T-helper 2 cell (primary cell): ENCODE measurements at regions not wholly inside any gene's neighbourhood (a gene's known extent, or its start where the extent isn't known, plus 50 kb on each side); places are given as distances from the start of the nearest gene placed in this dataset.
"Not testable (repeated sequence)": the region's sequence is repeated elsewhere in the genome, so short reads cannot be mapped to it uniquely, and the experiment has no call there.

Source experiments
- DNase-seq, 5 experiments: peaks; one replicate each; pipeline versions ENCODE4 v3.0.0 to v3.0.0-alpha.2; 2012 to 2022

- no peak for DNase-seq
Measured at GRCh38 chr2:51812138-51812866, 780.4 kb upstream of the NRXN1 start.

GRCh38 chr2:51810197-51810596 is 778.3 kb upstream of the NRXN1 start:
- DNase-seq, result no peak

- DNase-seq, result no peak
Measured at GRCh38 chr2:51807229-51807628, 775.3 kb upstream of the NRXN1 start.

- no peak for DNase-seq
Measured at GRCh38 chr2:51795248-51795888, 763.4 kb upstream of the NRXN1 start.

GRCh38 chr2:51791496-51791895 is 759.6 kb upstream of the NRXN1 start:
- DNase-seq, result no peak

GRCh38 chr2:51790854-51791253 is 758.9 kb upstream of the NRXN1 start:
- DNase-seq, result no peak

GRCh38 chr2:51789918-51790317 is 758.0 kb upstream of the NRXN1 start:
- DNase-seq, result no peak

- no peak for DNase-seq
Measured at GRCh38 chr2:51782921-51783765, 751.2 kb upstream of the NRXN1 start.

- no peak for DNase-seq
Measured at GRCh38 chr2:51781691-51782090, 749.8 kb upstream of the NRXN1 start.

- no peak for DNase-seq
Measured at GRCh38 chr2:51780353-51780752, 748.4 kb upstream of the NRXN1 start.

GRCh38 chr2:51779723-51780122 is 747.8 kb upstream of the NRXN1 start:
- not testable (repeated sequence) for DNase-seq

- no peak for DNase-seq
Measured at GRCh38 chr2:51778806-51779205, 746.9 kb upstream of the NRXN1 start.

GRCh38 chr2:51774606-51775005 is 742.7 kb upstream of the NRXN1 start:
- DNase-seq, result not testable (repeated sequence)

- no peak for DNase-seq
Measured at GRCh38 chr2:51760441-51760840, 728.5 kb upstream of the NRXN1 start.

- DNase-seq, result no peak
Measured at GRCh38 chr2:51758081-51758480, 726.1 kb upstream of the NRXN1 start.

GRCh38 chr2:51734115-51734514 is 702.2 kb upstream of the NRXN1 start:
- no peak for DNase-seq

- no peak for DNase-seq
Measured at GRCh38 chr2:51723691-51724090, 691.8 kb upstream of the NRXN1 start.

GRCh38 chr2:51722311-51722710 is 690.4 kb upstream of the NRXN1 start:
- DNase-seq, result no peak

- no peak for DNase-seq
Measured at GRCh38 chr2:51720826-51721225, 688.9 kb upstream of the NRXN1 start.

- DNase-seq, result no peak
Measured at GRCh38 chr2:51718881-51719280, 686.9 kb upstream of the NRXN1 start.

- DNase-seq, result no peak
Measured at GRCh38 chr2:51717312-51717711, 685.4 kb upstream of the NRXN1 start.

GRCh38 chr2:51711766-51712165 is 679.8 kb upstream of the NRXN1 start:
- no peak for DNase-seq

- no peak for DNase-seq
Measured at GRCh38 chr2:51710222-51710621, 678.3 kb upstream of the NRXN1 start.

- DNase-seq, result no peak
Measured at GRCh38 chr2:51707625-51708024, 675.7 kb upstream of the NRXN1 start.
